Ishikawa (cell line): ENCODE measurements at regions not wholly inside any gene's neighbourhood (a gene's known extent, or its start where the extent isn't known, plus 50 kb on each side); places are given as distances from the start of the nearest gene placed in this dataset.

ENCODE experiments used
- CEBPB ChIP-seq: IDR thresholded peaks from 2 replicates; pipeline ENCODE4 v1.6.1; 2012
- CREB1 ChIP-seq: IDR thresholded peaks from 2 replicates; pipeline ENCODE4 v1.6.1; 2012; ENCODE audit warnings: low read depth
- EGR1 ChIP-seq: IDR thresholded peaks from 2 replicates; pipeline ENCODE4 v1.6.1; 2012
- EP300 ChIP-seq: IDR thresholded peaks from 2 replicates; pipeline ENCODE4 v1.6.1; 2012; ENCODE audit warnings: borderline replicate concordance
- FOXM1 ChIP-seq: IDR thresholded peaks from 2 replicates; pipeline ENCODE4 v1.6.1; 2012; ENCODE audit warnings: low read depth, borderline replicate concordance
- MAX ChIP-seq: IDR thresholded peaks from 2 replicates; pipeline ENCODE4 v1.6.1; 2012
- NFIC ChIP-seq: IDR thresholded peaks from 2 replicates; pipeline ENCODE4 v1.6.1; 2012
- RAD21 ChIP-seq: IDR thresholded peaks from 2 replicates; pipeline ENCODE4 v1.6.1; 2012; ENCODE audit warnings: low read depth
- REST ChIP-seq: IDR thresholded peaks from 2 replicates; pipeline ENCODE4 v1.6.1; 2012; ENCODE audit warnings: low read depth, mild to moderate bottlenecking
- TAF1 ChIP-seq: IDR thresholded peaks from 2 replicates; pipeline ENCODE4 v1.6.1; 2012; ENCODE audit warnings: low read depth, mild to moderate bottlenecking
- TCF12 ChIP-seq: IDR thresholded peaks from 2 replicates; pipeline ENCODE4 v1.6.1; 2012; ENCODE audit warnings: low read depth
- TEAD4 ChIP-seq: IDR thresholded peaks from 2 replicates; pipeline ENCODE4 v1.6.1; 2012
- USF1 ChIP-seq: IDR thresholded peaks from 2 replicates; pipeline ENCODE4 v1.6.1; 2012
- YY1 ChIP-seq: IDR thresholded peaks from 2 replicates; pipeline ENCODE4 v1.6.1; 2012; ENCODE audit warnings: low read depth
- ZBTB7A ChIP-seq: IDR thresholded peaks from 2 replicates; pipeline ENCODE4 v1.6.1; 2012; ENCODE audit warnings: low read depth

- no peak for TF ChIP-seq EP300
- no peak for TF ChIP-seq TAF1
- TF ChIP-seq CEBPB: no peak
- no peak for TF ChIP-seq FOXM1
These were observed 308.2 kb downstream of the EMP1 start for GRCh38 chr12:13504736-13505135.

- no peak for TF ChIP-seq REST
- TF ChIP-seq TAF1: no peak
- no peak for TF ChIP-seq EP300
- TF ChIP-seq TCF12: no peak
- no peak for TF ChIP-seq USF1
- no peak for TF ChIP-seq EGR1
- no peak for TF ChIP-seq NFIC
- no peak for TF ChIP-seq MAX
These were observed 307.5 kb downstream of the EMP1 start for GRCh38 chr12:13504074-13504473.

- no peak for TF ChIP-seq TAF1
- TF ChIP-seq REST: no peak
- no peak for TF ChIP-seq USF1
- no peak for TF ChIP-seq EGR1
- TF ChIP-seq RAD21: no peak
- TF ChIP-seq MAX: no peak
- TF ChIP-seq ZBTB7A: no peak
- no peak for TF ChIP-seq TEAD4
- no peak for TF ChIP-seq EP300
- TF ChIP-seq TCF12: no peak
- TF ChIP-seq NFIC: no peak
- TF ChIP-seq CEBPB: no peak
- TF ChIP-seq FOXM1: no peak
- no peak for TF ChIP-seq CREB1
- TF ChIP-seq YY1: no peak
These were observed 306.7 kb downstream of the EMP1 start for GRCh38 chr12:13503094-13503835.

- TF ChIP-seq YY1: no peak
- no peak for TF ChIP-seq TCF12
These were observed 302.5 kb downstream of the EMP1 start for GRCh38 chr12:13499008-13499407.

- TF ChIP-seq TEAD4: no peak
- no peak for TF ChIP-seq REST
- TF ChIP-seq TAF1: no peak
- TF ChIP-seq CREB1: no peak
- no peak for TF ChIP-seq TCF12
- no peak for TF ChIP-seq USF1
- TF ChIP-seq YY1: no peak
These were observed 299.6 kb downstream of the EMP1 start for GRCh38 chr12:13496111-13496510.
